ENCODE measurements at regions not wholly inside any gene's neighbourhood (a gene's known extent, or its start where the extent isn't known, plus 50 kb on each side); places are given as distances from the start of the nearest gene placed in this dataset.
"Not testable (repeated sequence)": the region's sequence is repeated elsewhere in the genome, so short reads cannot be mapped to it uniquely, and the experiment has no call there.

- no peak overlapping the region for H3K4me3 ChIP-seq (ENCODE audit: low read depth, low read length)
Observed at GRCh38 chr22:22060200-22061084, 77.9 kb upstream of the TOP3B start.

GRCh38 chr22:22059291-22060002, 76.9 kb upstream of the TOP3B start:
- no peaks in the 10 kb centered on the region for H3K36me3 ChIP-seq (ENCODE audit: control insufficient read depth, insufficient read depth, low read length)
- no peak for DNase-seq (ENCODE audit: low read depth)
- no peak overlapping the region for H3K4me3 ChIP-seq (ENCODE audit: low read depth, low read length)
- no peak for TF ChIP-seq CTCF (IDR thresholded peaks at IDR 0.05; ENCODE audit: insufficient read depth, low read length, severe bottlenecking)
- FAIRE-seq, result no peak
- H3K27me3 ChIP-seq (ENCODE audit: control insufficient read depth, insufficient read depth, low read length), result no peaks in the 10 kb centered on the region

More at GRCh38 chr22:22060200-22061084, 77.9 kb upstream of the TOP3B start:
- H3K27me3 ChIP-seq (ENCODE audit: control insufficient read depth, insufficient read depth, low read length), result no peaks in the 10 kb centered on the region
- FAIRE-seq (no peak), DNase-seq (ENCODE audit: low read depth) (peak; percentile 28)
- no peaks in the 10 kb centered on the region for H3K36me3 ChIP-seq (ENCODE audit: control insufficient read depth, insufficient read depth, low read length)
- TF ChIP-seq CTCF (IDR thresholded peaks at IDR 0.05; ENCODE audit: insufficient read depth, low read length, severe bottlenecking), result peak; percentile 98

GRCh38 chr22:22058633-22059290, 76.2 kb upstream of the TOP3B start:
- TF ChIP-seq CTCF (IDR thresholded peaks at IDR 0.05; ENCODE audit: insufficient read depth, low read length, severe bottlenecking), result no peak
- Histone ChIP-seq H3K27me3 (ENCODE audit: control insufficient read depth, insufficient read depth, low read length) (no peaks in the 10 kb centered on the region), H3K4me3 (ENCODE audit: low read depth, low read length) (no peak overlapping the region), H3K36me3 (ENCODE audit: control insufficient read depth, insufficient read depth, low read length) (no peaks in the 10 kb centered on the region)
- DNase-seq (ENCODE audit: low read depth) (no peak), FAIRE-seq (no peak)

GRCh38 chr22:22057617-22058378, 75.2 kb upstream of the TOP3B start:
- Histone ChIP-seq H3K27me3 (ENCODE audit: control insufficient read depth, insufficient read depth, low read length) (no peaks in the 10 kb centered on the region), H3K36me3 (ENCODE audit: control insufficient read depth, insufficient read depth, low read length) (no peaks in the 10 kb centered on the region), H3K4me3 (ENCODE audit: low read depth, low read length) (no peak overlapping the region)
- no peak for TF ChIP-seq CTCF (IDR thresholded peaks at IDR 0.05; ENCODE audit: insufficient read depth, low read length, severe bottlenecking)
- no peak for FAIRE-seq
- DNase-seq (ENCODE audit: low read depth), result no peak

GRCh38 chr22:22056809-22057594, 74.4 kb upstream of the TOP3B start:
- not testable (repeated sequence) for H3K36me3 ChIP-seq (ENCODE audit: control insufficient read depth, insufficient read depth, low read length); H3K27me3 ChIP-seq (ENCODE audit: control insufficient read depth, insufficient read depth, low read length); DNase-seq (ENCODE audit: low read depth); H3K4me3 ChIP-seq (ENCODE audit: low read depth, low read length); FAIRE-seq

- H3K27me3 ChIP-seq (ENCODE audit: control insufficient read depth, insufficient read depth, low read length); H3K36me3 ChIP-seq (ENCODE audit: control insufficient read depth, insufficient read depth, low read length); FAIRE-seq; DNase-seq (ENCODE audit: low read depth); H3K4me3 ChIP-seq (ENCODE audit: low read depth, low read length): not testable (repeated sequence)
Observed at GRCh38 chr22:22052548-22053139, 70.1 kb upstream of the TOP3B start.

GRCh38 chr22:22051032-22051431, 68.4 kb upstream of the TOP3B start:
- not testable (repeated sequence) for DNase-seq (ENCODE audit: low read depth); H3K4me3 ChIP-seq (ENCODE audit: low read depth, low read length); H3K27me3 ChIP-seq (ENCODE audit: control insufficient read depth, insufficient read depth, low read length); H3K36me3 ChIP-seq (ENCODE audit: control insufficient read depth, insufficient read depth, low read length); FAIRE-seq
